A549 (cell line): ENCODE measurements at regions not wholly inside any gene's neighbourhood (a gene's known extent, or its start where the extent isn't known, plus 50 kb on each side); places are given as distances from the start of the nearest gene placed in this dataset.

Experiments
- ATAC-seq, 2 experiments: fragments of 200-7000 bp in 1 of 2; fragments of >200 bp in 1 of 2; cut with Nextera tagmentation in 1 of 2; cut with Tn5 transposase in 1 of 2; 3 replicates each; pipeline versions ENCODE4 v1.8.0 to v1.9.1; 2018 to 2020; ENCODE audit warnings: mild to moderate bottlenecking in 1 of 2, moderate library complexity in 1 of 2
- CTCF ChIA-PET: fragments of 300-600 bp; sonication (Branson Sonifier 250); formaldehyde crosslinking; extraction: SDS; loops from one replicate; lab custom pipeline; 2021; ENCODE audit warnings: antibody characterized with exemption, inconsistent platforms; lab: Yijun Ruan, JAX
- POLR2A ChIA-PET: fragments of 350-600 bp; formaldehyde crosslinking; extraction: SDS; loops from one replicate; lab custom pipeline; 2021; ENCODE audit warnings: antibody characterized with exemption, inconsistent platforms; lab: Yijun Ruan, JAX
- DNase-seq, 2 experiments: peaks; one replicate each; pipeline versions ENCODE4 v3.0.0 to v3.0.0-alpha.2; 2011 to 2016; ENCODE audit warnings: low read depth in 1 of 2, low spot score in 1 of 2
- FAIRE-seq: peaks from 2 replicates; lab custom pipeline; 2011; peaks lifted over from hg19 to GRCh38; lab: Jason Lieb, UNC
- H3K27ac ChIP-seq, 2 experiments: fragments of >200 bp; sonication (Bioruptor Twin); formaldehyde crosslinking; 3 replicates each; pipeline ENCODE4 v1.5.1; 2016 to 2017
- H3K4me1 ChIP-seq: fragments of >200 bp; sonication (Bioruptor Twin); formaldehyde crosslinking; 3 replicates; pipeline ENCODE4 v1.6.1; 2016
- H3K4me2 ChIP-seq: fragments of >200 bp; sonication (Bioruptor Twin); formaldehyde crosslinking; 3 replicates; pipeline ENCODE4 v1.6.1; 2016
- H3K4me3 ChIP-seq: fragments of >200 bp; sonication (Bioruptor Twin); formaldehyde crosslinking; 3 replicates; pipeline ENCODE4 v1.5.1; 2016
- H3K9me3 ChIP-seq: fragments of >200 bp; sonication (Bioruptor Twin); formaldehyde crosslinking; 3 replicates; pipeline ENCODE4 v1.6.1; 2016
- CBX2 ChIP-seq: fragments of 200-600 bp; sonication (generic); IDR thresholded peaks from 2 replicates; pipeline ENCODE4 v1.6.1; 2016; ENCODE audit warnings: low read depth, mild to moderate bottlenecking, borderline replicate concordance
- CHD4 ChIP-seq: fragments of 200-600 bp; sonication (generic); IDR thresholded peaks from 2 replicates; pipeline ENCODE4 v1.6.1; 2016; ENCODE audit warnings: antibody characterized with exemption, mild to moderate bottlenecking, borderline replicate concordance
- EHF ChIP-seq: fragments of 250-450 bp; sonication (Bioruptor Pico); IDR thresholded peaks from 2 replicates; pipeline ENCODE4 v1.5.0; 2020; ENCODE audit warnings: mild to moderate bottlenecking
- EP300 ChIP-seq, 2 experiments: fragments of >200 bp; sonication (Bioruptor Twin); formaldehyde crosslinking; IDR thresholded peaks; 2 replicates in 1 of 2; 3 replicates in 1 of 2; pipeline ENCODE4 v1.6.1; 2016 to 2017
- FOSL2 ChIP-seq, 2 experiments: fragments of 450-650 bp in 1 of 2; fragments of >200 bp in 1 of 2; sonication (Bioruptor Twin) in 1 of 2; formaldehyde crosslinking; IDR thresholded peaks; 2 replicates each; pipeline versions ENCODE4 v1.5.0 to v1.6.1; 2016 to 2020; ENCODE audit warnings: mild to moderate bottlenecking in 1 of 2, moderate library complexity in 1 of 2
- HMGXB4 ChIP-seq: fragments of 250-450 bp; sonication (Bioruptor Pico); IDR thresholded peaks from 2 replicates; pipeline ENCODE4 v1.5.0; 2021; ENCODE audit warnings: mild to moderate bottlenecking, moderate library complexity, borderline replicate concordance
- HOXB13 ChIP-seq: fragments of 250-450 bp; sonication (Bioruptor Pico); IDR thresholded peaks from 2 replicates; pipeline ENCODE4 v1.5.0; 2020; ENCODE audit warnings: low read depth, mild to moderate bottlenecking, moderate library complexity
- KDM1A ChIP-seq: fragments of 200-600 bp; sonication (generic); IDR thresholded peaks from 2 replicates; pipeline ENCODE4 v1.6.1; 2016; ENCODE audit warnings: low read depth, mild to moderate bottlenecking
- KDM5A ChIP-seq: fragments of 200-600 bp; sonication (generic); IDR thresholded peaks from 2 replicates; pipeline ENCODE4 v1.6.1; 2016; ENCODE audit warnings: antibody characterized with exemption, mild to moderate bottlenecking
- MAFK ChIP-seq: fragments of 450-650 bp; IDR thresholded peaks from 2 replicates; pipeline ENCODE4 v1.6.1; 2014; ENCODE audit not compliant: partially characterized antibody
- MAX ChIP-seq: IDR thresholded peaks from 2 replicates; pipeline ENCODE4 v1.6.1; 2012
- RCOR1 ChIP-seq: fragments of 150-350 bp; IDR thresholded peaks from 2 replicates; pipeline ENCODE4 v1.6.1; 2014; ENCODE audit warnings: antibody characterized with exemption, low read length, low read depth
- RFX5 ChIP-seq: fragments of 450-650 bp; IDR thresholded peaks from 2 replicates; pipeline ENCODE4 v1.7.1; 2014; ENCODE audit warnings: antibody characterized with exemption, mild to moderate bottlenecking, moderate library complexity
- RNF2 ChIP-seq: fragments of 200-600 bp; sonication (generic); IDR thresholded peaks from 2 replicates; pipeline ENCODE4 v1.6.1; 2016; ENCODE audit warnings: low read depth, mild to moderate bottlenecking, antibody characterized with exemption, moderate library complexity, borderline replicate concordance
- SMC3 ChIP-seq: fragments of >200 bp; sonication (Bioruptor Twin); formaldehyde crosslinking; IDR thresholded peaks from 3 replicates; pipeline ENCODE4 v1.6.1; 2018; ENCODE audit warnings: inconsistent platforms
- ZNF302 ChIP-seq: fragments of 250-450 bp; sonication (Bioruptor Pico); IDR thresholded peaks from 2 replicates; pipeline ENCODE4 v1.9.0; 2021; ENCODE audit warnings: inconsistent platforms, mild to moderate bottlenecking, moderate library complexity
- WGBS: methylation state at CpG from one replicate; pipeline ENCODE4 v1.1.6; 2017; ENCODE audit errors: missing lambda C conversion rate; 5-methylcytosine and 5-hydroxymethylcytosine counted together
- TF ChIP-seq, protein P1 (sequence below): fragments of 150-350 bp; IDR thresholded peaks from 2 replicates; pipeline ENCODE4 v1.6.1; 2014; ENCODE audit warnings: low read depth, mild to moderate bottlenecking, low read length
- TF ChIP-seq, protein P2 (sequence below): fragments of >200 bp; sonication (Bioruptor Twin); formaldehyde crosslinking; IDR thresholded peaks from 3 replicates; pipeline ENCODE4 v1.6.1; 2016
- TF ChIP-seq, protein P3 (sequence below): fragments of >200 bp; sonication (Bioruptor Twin); formaldehyde crosslinking; IDR thresholded peaks from 2 replicates; pipeline ENCODE4 v1.6.1; 2016

- WGBS, result 5% methylated on average over 1 of the region's 1 CpG
- H3K4me3 ChIP-seq, result no peak overlapping the region
- H3K9me3 ChIP-seq, result no peaks in the 10 kb centered on the region
- no peak for DNase-seq
- FAIRE-seq, result no peak
- no peak overlapping the region for H3K27ac ChIP-seq
- CTCF ChIA-PET, result no interaction called here
- POLR2A ChIA-PET, result no interaction called here
- TF ChIP-seq, protein P1, sequence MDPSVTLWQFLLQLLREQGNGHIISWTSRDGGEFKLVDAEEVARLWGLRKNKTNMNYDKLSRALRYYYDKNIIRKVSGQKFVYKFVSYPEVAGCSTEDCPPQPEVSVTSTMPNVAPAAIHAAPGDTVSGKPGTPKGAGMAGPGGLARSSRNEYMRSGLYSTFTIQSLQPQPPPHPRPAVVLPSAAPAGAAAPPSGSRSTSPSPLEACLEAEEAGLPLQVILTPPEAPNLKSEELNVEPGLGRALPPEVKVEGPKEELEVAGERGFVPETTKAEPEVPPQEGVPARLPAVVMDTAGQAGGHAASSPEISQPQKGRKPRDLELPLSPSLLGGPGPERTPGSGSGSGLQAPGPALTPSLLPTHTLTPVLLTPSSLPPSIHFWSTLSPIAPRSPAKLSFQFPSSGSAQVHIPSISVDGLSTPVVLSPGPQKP, result no peak
- TF ChIP-seq SMC3 (no peak), ZNF302 (CRISPR knock-in tag) (no peak), MAX (no peak), KDM5A (no peak), CBX2 (no peak), RFX5 (no peak), MAFK (no peak), RCOR1 (no peak), EHF (CRISPR knock-in tag) (no peak), HMGXB4 (no peak)
- TF ChIP-seq, protein P2, sequence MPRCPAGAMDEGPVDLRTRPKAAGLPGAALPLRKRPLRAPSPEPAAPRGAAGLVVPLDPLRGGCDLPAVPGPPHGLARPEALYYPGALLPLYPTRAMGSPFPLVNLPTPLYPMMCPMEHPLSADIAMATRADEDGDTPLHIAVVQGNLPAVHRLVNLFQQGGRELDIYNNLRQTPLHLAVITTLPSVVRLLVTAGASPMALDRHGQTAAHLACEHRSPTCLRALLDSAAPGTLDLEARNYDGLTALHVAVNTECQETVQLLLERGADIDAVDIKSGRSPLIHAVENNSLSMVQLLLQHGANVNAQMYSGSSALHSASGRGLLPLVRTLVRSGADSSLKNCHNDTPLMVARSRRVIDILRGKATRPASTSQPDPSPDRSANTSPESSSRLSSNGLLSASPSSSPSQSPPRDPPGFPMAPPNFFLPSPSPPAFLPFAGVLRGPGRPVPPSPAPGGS, result no peak
- TF ChIP-seq, protein P3, sequence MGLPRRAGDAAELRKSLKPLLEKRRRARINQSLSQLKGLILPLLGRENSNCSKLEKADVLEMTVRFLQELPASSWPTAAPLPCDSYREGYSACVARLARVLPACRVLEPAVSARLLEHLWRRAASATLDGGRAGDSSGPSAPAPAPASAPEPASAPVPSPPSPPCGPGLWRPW, result no peak
- TF ChIP-seq, all 56 proteins: peak for 0
- H3K4me1 ChIP-seq, result no peaks in the 10 kb centered on the region
- H3K4me2 ChIP-seq, result no peak overlapping the region
- ATAC-seq, result no peak
Observed at GRCh38 chr2:14977021-14977420, 344.5 kb downstream of the LRATD1 start.

DNA sequence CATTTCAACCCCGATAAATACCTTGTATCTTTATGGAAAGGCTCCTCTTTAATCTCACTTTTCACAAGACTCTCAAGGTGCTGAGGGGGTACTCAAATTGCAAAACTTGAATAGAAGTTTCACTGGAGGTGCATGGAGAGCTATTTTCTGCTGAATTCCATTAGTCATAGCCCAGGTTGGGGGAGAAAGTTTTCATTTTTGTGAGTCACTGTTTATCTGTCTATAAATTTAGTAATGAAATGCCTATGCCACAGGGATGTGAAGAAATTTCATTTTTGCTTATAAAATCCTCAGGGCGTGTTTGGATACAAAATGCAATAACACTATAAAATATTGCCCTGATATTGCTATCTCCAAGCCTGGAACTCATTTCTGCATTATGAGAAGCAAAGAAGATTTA is 346.3 kb downstream of the LRATD1 start:
- no peak overlapping the region for H3K27ac ChIP-seq
- ATAC-seq, result no peak
- no peak for FAIRE-seq
- 3% methylated on average over 2 of the region's 2 CpGs for WGBS
- TF ChIP-seq FOSL2 (IDR thresholded peaks at IDR 0.05) (no peak), FOSL2 (CRISPR knock-in tag; IDR thresholded peaks at IDR 0.05) (0 out of 2 replicates have a peak, but pooled peaks have one; percentile 14), RNF2 (no peak), CHD4 (no peak), EP300 (IDR thresholded peaks at IDR 0.05) (no peak)
- TF ChIP-seq, protein P1, result no peak
- TF ChIP-seq, all 56 proteins: peak for 1
- ChIA-PET POLR2A (no interaction called here), CTCF (interaction anchor here (1.2 kb wide), 1 partner anchor 11 kb away, joined by 3 read pairs; no protein-coding TSS in a partner anchor)
- no peak for DNase-seq
- H3K4me1 ChIP-seq, result no peaks in the 10 kb centered on the region
- no peak overlapping the region for H3K4me2 ChIP-seq
- H3K4me3 ChIP-seq, result no peak overlapping the region
- no peaks in the 10 kb centered on the region for H3K9me3 ChIP-seq

GRCh38 chr2:14982790-14983189 is 350.3 kb downstream of the LRATD1 start:
- no peak overlapping the region for H3K4me3 ChIP-seq
- no peak for DNase-seq
- CTCF ChIA-PET, result interaction anchor here (0.7 kb wide), 1 partner anchor 9 kb away, joined by 4 read pairs; no protein-coding TSS in a partner anchor
- no peak for TF ChIP-seq KDM1A
- no peak for TF ChIP-seq FOSL2 (IDR thresholded peaks at IDR 0.05)
- no peak for TF ChIP-seq FOSL2 (CRISPR knock-in tag; IDR thresholded peaks at IDR 0.05)
- no peak for TF ChIP-seq HOXB13 (CRISPR knock-in tag)
- TF ChIP-seq MAFK, result no peak
- TF ChIP-seq SMC3, result no peak
- TF ChIP-seq, all 56 proteins: peak for 0
- H3K27ac ChIP-seq, result no peak overlapping the region
- H3K4me1 ChIP-seq, result no peaks in the 10 kb centered on the region
- H3K9me3 ChIP-seq, result no peaks in the 10 kb centered on the region
- POLR2A ChIA-PET, result no interaction called here
- ATAC-seq (no peak), FAIRE-seq (no peak)
- H3K4me2 ChIP-seq, result no peak overlapping the region
- 4% methylated on average over 4 of the region's 4 CpGs for whole genome bisulfite sequencing
